SK-N-SH (cell line): ENCODE measurements at regions not wholly inside any gene's neighbourhood (a gene's known extent, or its start where the extent isn't known, plus 50 kb on each side); places are given as distances from the start of the nearest gene placed in this dataset.

Experiments
- CTCF ChIA-PET: fragments of 300-600, 350-600 bp; formaldehyde crosslinking; extraction: SDS; loops from one replicate; lab custom pipeline; 2021; lab: Yijun Ruan, JAX
- POLR2A ChIA-PET: fragments of 350-600 bp; sonication (Branson Sonifier 250); formaldehyde crosslinking; extraction: SDS; loops from one replicate; lab custom pipeline; 2020; ENCODE audit warnings: antibody characterized with exemption, inconsistent platforms; lab: Yijun Ruan, JAX
- DNase-seq: peaks from one replicate; pipeline ENCODE4 v3.0.0; 2012
- H2AFZ ChIP-seq: fragments of 200-600 bp; sonication (generic); 2 replicates; pipeline ENCODE4 v1.8.1; 2016; ENCODE audit warnings: antibody characterized with exemption, mild to moderate bottlenecking, low read depth
- H3F3A ChIP-seq: fragments of 200-600 bp; sonication (generic); replicated peaks from 2 replicates; pipeline ENCODE3; 2016; ENCODE audit warnings: antibody characterized with exemption, mild to moderate bottlenecking; ENCODE audit not compliant: insufficient read depth
- H3K27ac ChIP-seq, 2 experiments: fragments of 200-500 bp in 1 of 2; fragments of 200-600 bp in 1 of 2; sonication (Bioruptor generic) in 1 of 2; sonication (generic), shearing (Covaris generic) in 1 of 2; 2 replicates each; pipeline versions ENCODE4 v1.5.1 to v1.6.1; 2014 to 2016; ENCODE audit warnings: low read depth in 2 of 2, inconsistent platforms in 1 of 2, low read length in 1 of 2, mild to moderate bottlenecking in 1 of 2, mixed read lengths in 1 of 2
- H3K27me3 ChIP-seq: fragments of 200-600 bp; sonication (generic), shearing (Covaris generic); 2 replicates; pipeline ENCODE4 v1.6.1; 2016; ENCODE audit warnings: mixed run types; ENCODE audit not compliant: insufficient read depth
- H3K36me3 ChIP-seq, 2 experiments: fragments of 200-500 bp in 1 of 2; fragments of 200-600 bp in 1 of 2; sonication (Bioruptor generic) in 1 of 2; sonication (generic) in 1 of 2; replicated peaks in 1 of 2; 2 replicates each; pipeline versions ENCODE3 to v1.5.1; 2014 to 2016; ENCODE audit warnings: low read length in 1 of 2, mild to moderate bottlenecking in 1 of 2; ENCODE audit not compliant: insufficient read depth in 2 of 2, control insufficient read depth in 1 of 2
- H3K4me1 ChIP-seq, 2 experiments: fragments of 200-500 bp in 1 of 2; fragments of 200-600 bp in 1 of 2; sonication (Bioruptor generic) in 1 of 2; sonication (generic), shearing (Covaris generic) in 1 of 2; 2 replicates each; pipeline versions ENCODE4 v1.5.1 to v1.6.1; 2014 to 2016; ENCODE audit warnings: low read depth in 1 of 2, low read length in 1 of 2, mixed run types in 1 of 2; ENCODE audit not compliant: insufficient read depth in 2 of 2, control insufficient read depth in 1 of 2
- H3K4me2 ChIP-seq: fragments of 200-600 bp; sonication (generic), shearing (Covaris generic); 2 replicates; pipeline ENCODE4 v1.6.1; 2017; ENCODE audit warnings: mixed run types
- H3K4me3 ChIP-seq, 2 experiments: fragments of 200-500 bp in 1 of 2; fragments of 200-600 bp in 1 of 2; sonication (Bioruptor generic) in 1 of 2; sonication (generic), shearing (Covaris generic) in 1 of 2; 2 replicates each; pipeline versions ENCODE4 v1.5.1 to v1.8.1; 2014 to 2016; ENCODE audit warnings: low read depth in 2 of 2, inconsistent platforms in 1 of 2, low read length in 1 of 2, mild to moderate bottlenecking in 1 of 2, mixed read lengths in 1 of 2, moderate library complexity in 1 of 2
- H3K79me2 ChIP-seq: fragments of 200-600 bp; sonication (generic); 2 replicates; pipeline ENCODE4 v1.8.1; 2017; ENCODE audit warnings: mild to moderate bottlenecking; ENCODE audit not compliant: insufficient read depth
- H3K9ac ChIP-seq: fragments of 200-600 bp; sonication (generic); 2 replicates; pipeline ENCODE4 v1.6.1; 2017; ENCODE audit warnings: mixed run types
- H3K9me2 ChIP-seq: fragments of 200-600 bp; sonication (generic); 2 replicates; pipeline ENCODE4 v1.6.1; 2017; ENCODE audit warnings: mixed run types
- H3K9me3 ChIP-seq: fragments of 200-600 bp; sonication (generic); 2 replicates; pipeline ENCODE4 v1.6.1; 2017; ENCODE audit warnings: mixed run types, mild to moderate bottlenecking, moderate library complexity
- H4K20me1 ChIP-seq: fragments of 200-600 bp; sonication (generic); 2 replicates; pipeline ENCODE4 v1.6.1; 2017; ENCODE audit warnings: mild to moderate bottlenecking, mixed run types; ENCODE audit not compliant: insufficient read depth
- CHD2 ChIP-seq: fragments of 150-350 bp; IDR thresholded peaks from 2 replicates; pipeline ENCODE4 v1.6.1; 2018; ENCODE audit warnings: low read length; ENCODE audit not compliant: partially characterized antibody
- ELF1 ChIP-seq: IDR thresholded peaks from 2 replicates; pipeline ENCODE4 v1.4.0; 2012
- EZH2phosphoT487 ChIP-seq: fragments of 200-600 bp; sonication (generic); IDR thresholded peaks from 2 replicates; pipeline ENCODE4 v1.6.1; 2017; ENCODE audit warnings: low read depth, mixed run types, mild to moderate bottlenecking, antibody characterized with exemption, moderate library complexity, borderline replicate concordance
- FOXJ3 ChIP-seq: sonication (generic); formaldehyde crosslinking; IDR thresholded peaks from 2 replicates; pipeline ENCODE4 v1.5.1; 2020; ENCODE audit warnings: mild to moderate bottlenecking, missing genetic modification reagents
- FOXM1 ChIP-seq: IDR thresholded peaks from 2 replicates; pipeline ENCODE4 v1.4.0; 2012; ENCODE audit warnings: low read depth, mild to moderate bottlenecking
- GATA2 ChIP-seq: sonication (generic); formaldehyde crosslinking; IDR thresholded peaks from 2 replicates; pipeline ENCODE4 v1.5.0; 2020; ENCODE audit warnings: mild to moderate bottlenecking, missing genetic modification reagents
- IRF3 ChIP-seq: fragments of 150-350 bp; IDR thresholded peaks from 2 replicates; pipeline ENCODE4 v1.6.1; 2016; ENCODE audit warnings: mild to moderate bottlenecking, low read depth, low read length
- JUND ChIP-seq: IDR thresholded peaks from 2 replicates; pipeline ENCODE4 v1.4.0; 2012
- MAX ChIP-seq: IDR thresholded peaks from 2 replicates; pipeline ENCODE4 v1.4.0; 2012; ENCODE audit warnings: low read depth
- MXI1 ChIP-seq: IDR thresholded peaks from 2 replicates; pipeline ENCODE4 v1.6.1; 2012; ENCODE audit warnings: mild to moderate bottlenecking, low read depth, low read length, improper control_type of control experiment
- NFIC ChIP-seq: IDR thresholded peaks from 2 replicates; pipeline ENCODE4 v1.4.0; 2012; ENCODE audit warnings: borderline replicate concordance
- PBX3 ChIP-seq: IDR thresholded peaks from 2 replicates; pipeline ENCODE4; 2012
- RFX5 ChIP-seq: IDR thresholded peaks from 2 replicates; pipeline ENCODE4 v1.6.1; 2012; ENCODE audit warnings: mild to moderate bottlenecking, improper control_type of control experiment, low read length
- RXRA ChIP-seq: IDR thresholded peaks from 2 replicates; pipeline ENCODE4 v1.4.0; 2012; ENCODE audit warnings: low read depth, mild to moderate bottlenecking, borderline replicate concordance
- SIN3A ChIP-seq: IDR thresholded peaks from 2 replicates; pipeline ENCODE4 v1.6.1; 2012; ENCODE audit warnings: low read depth, mild to moderate bottlenecking, low read length, moderate library complexity, borderline replicate concordance
- SMC3 ChIP-seq: IDR thresholded peaks from 2 replicates; pipeline ENCODE4 v1.6.1; 2012; ENCODE audit warnings: low read depth, low read length, improper control_type of control experiment
- TAF1 ChIP-seq: IDR thresholded peaks from 2 replicates; pipeline ENCODE4 v1.6.1; 2012; ENCODE audit warnings: low read depth, mild to moderate bottlenecking, low read length, moderate library complexity, borderline replicate concordance
- TCF12 ChIP-seq: IDR thresholded peaks from 2 replicates; pipeline ENCODE4 v1.4.0; 2012
- TEAD4 ChIP-seq: IDR thresholded peaks from 2 replicates; pipeline ENCODE4 v1.4.0; 2012; ENCODE audit warnings: mild to moderate bottlenecking, borderline replicate concordance; ENCODE audit not compliant: insufficient read depth
- USF1 ChIP-seq: IDR thresholded peaks from 2 replicates; pipeline ENCODE4 v1.4.0; 2012; ENCODE audit warnings: low read depth, borderline replicate concordance
- USF2 ChIP-seq: fragments of 150-350 bp; IDR thresholded peaks from 2 replicates; pipeline ENCODE4 v1.6.1; 2017; ENCODE audit warnings: antibody characterized with exemption, low read length, low read depth, borderline replicate concordance
- YY1 ChIP-seq: IDR thresholded peaks from 2 replicates; pipeline ENCODE4 v1.4.0; 2012; ENCODE audit warnings: low read depth, mild to moderate bottlenecking
- ZBTB33 ChIP-seq: IDR thresholded peaks from 2 replicates; pipeline ENCODE4 v1.4.0; 2012; ENCODE audit warnings: low read depth, borderline replicate concordance
- WGBS: methylation state at CpG from one replicate; pipeline ENCODE4 v1.1.6; 2017; ENCODE audit warnings: low lambda C conversion rate; 5-methylcytosine and 5-hydroxymethylcytosine counted together

- Histone ChIP-seq H3K9ac (no peak overlapping the region), H3K4me3 (no peak overlapping the region), H3K9me2 (no peaks in the 10 kb centered on the region), H3K27ac (peak overlapping the region in 1 of 2 experiments; percentile 40; a peak in 1 of 4 replicates), H3K27me3 (no peaks in the 10 kb centered on the region), H3K4me1 (peaks cover 6 to 8% of the 10 kb centered on the region in 2 experiments; a peak in 2 of 4 replicates), H3K36me3 (no peaks in the 10 kb centered on the region), H4K20me1 (no peaks in the 10 kb centered on the region), H3K79me2 (no peaks in the 10 kb centered on the region), H2AFZ (no peak overlapping the region), H3K4me2 (no peak overlapping the region), H3F3A (peaks cover 19% of the 10 kb centered on the region), H3K9me3 (no peaks in the 10 kb centered on the region)
- ChIA-PET CTCF (no interaction called here), POLR2A (no interaction called here)
- WGBS = 61% methylated on average over 2 of the region's 2 CpGs
- no peak for DNase-seq
- TF ChIP-seq MXI1 (no peak), TEAD4 (no peak), NFIC (no peak), YY1 (no peak), ELF1 (no peak), PBX3 (no peak), USF2 (no peak), IRF3 (no peak), USF1 (no peak), CHD2 (no peak), MAX (no peak), TAF1 (no peak), TCF12 (no peak), JUND (no peak), RFX5 (no peak), FOXM1 (no peak)
Observed at GRCh38 chr1:56297904-56298303, 281.5 kb downstream of the PLPP3 start.

- no peak overlapping the region for H3K4me3 ChIP-seq
- H3K4me2 ChIP-seq = no peak overlapping the region
- ChIA-PET CTCF (no interaction called here), POLR2A (no interaction called here)
- no peak for DNase-seq
- H4K20me1 ChIP-seq = no peaks in the 10 kb centered on the region
- no peak overlapping the region for H2AFZ ChIP-seq
- H3K27me3 ChIP-seq = no peaks in the 10 kb centered on the region
- peaks cover 2 to 4% of the 10 kb centered on the region in 2 experiments; a peak in 2 of 4 replicates for H3K4me1 ChIP-seq
- H3K27ac ChIP-seq = no peak overlapping the region; a peak in 1 of 4 replicates
- no peaks in the 10 kb centered on the region for H3K79me2 ChIP-seq
- H3K9ac ChIP-seq = no peak overlapping the region
- H3K9me2 ChIP-seq = no peaks in the 10 kb centered on the region
- H3K9me3 ChIP-seq = no peaks in the 10 kb centered on the region
- 60% methylated on average over 2 of the region's 2 CpGs for WGBS
- H3K36me3 ChIP-seq = no peaks in the 10 kb centered on the region
- peaks cover 16% of the 10 kb centered on the region for H3F3A ChIP-seq
- TF ChIP-seq ZBTB33 = no peak
- TF ChIP-seq ELF1 = no peak
- no peak for TF ChIP-seq JUND
- no peak for TF ChIP-seq SMC3
- TF ChIP-seq SIN3A = no peak
- TF ChIP-seq GATA2 (CRISPR knock-in tag) = no peak
- no peak for TF ChIP-seq FOXJ3 (CRISPR knock-in tag)
- TF ChIP-seq TCF12 = no peak
- no peak for TF ChIP-seq RXRA
- no peak for TF ChIP-seq MXI1
- TF ChIP-seq FOXM1 = no peak
- TF ChIP-seq PBX3 = no peak
- TF ChIP-seq EZH2phosphoT487 = no peak
Observed at GRCh38 chr1:56297208-56297607, 282.2 kb downstream of the PLPP3 start.
